HCT116 (cell line): ENCODE measurements at regions not wholly inside any gene's neighbourhood (a gene's known extent, or its start where the extent isn't known, plus 50 kb on each side); places are given as distances from the start of the nearest gene placed in this dataset.

ENCODE experiments used
- ATAC-seq: fragments of 200-7000 bp; cut with Tn5 transposase; 2 replicates; pipeline ENCODE4 v1.9.1; 2020; ENCODE audit warnings: mild to moderate bottlenecking, moderate library complexity
- BruUV-seq: library from RNA; stranded (reverse); fragments of 400-500 nt; replicated peaks from 2 replicates; lab custom pipeline; 2021; lab: Mats Ljungman, UMichigan
- CTCF ChIA-PET: fragments of 300-600 bp; sonication (Branson Sonifier 250); formaldehyde crosslinking; loops from one replicate; lab custom pipeline; 2021; ENCODE audit warnings: antibody characterized with exemption; lab: Charles Lee
- POLR2A ChIA-PET: fragments of 300-600, 350-600 bp; sonication (Branson Sonifier 250); formaldehyde crosslinking; loops from one replicate; lab custom pipeline; 2021; ENCODE audit warnings: antibody characterized with exemption; lab: Charles Lee
- RAD21 ChIA-PET, 2 experiments: fragments of 300-600 bp; sonication (Branson Sonifier 250); formaldehyde crosslinking; loops; one replicate each; lab custom pipeline; 2023; ENCODE audit warnings: low total read pairs in 2 of 2; ENCODE audit not compliant: uncharacterized antibody in 2 of 2, unreplicated experiment in 2 of 2, low non-redundant PET in 1 of 2; lab: Charles Lee
- DNase-seq: peaks from one replicate; pipeline ENCODE4 v3.0.0-alpha.2; 2010; ENCODE audit warnings: low read depth, low spot score
- H2AFZ ChIP-seq: fragments of 200-600 bp; shearing (Covaris generic), sonication (generic); 2 replicates; pipeline ENCODE4 v1.6.1; 2017; ENCODE audit warnings: low read depth, mixed run types, mixed read lengths, antibody characterized with exemption, low read length; ENCODE audit not compliant: poor library complexity, severe bottlenecking
- H3K27ac ChIP-seq: 2 replicates; pipeline ENCODE4 v1.5.1; 2012; ENCODE audit warnings: low read depth, low read length
- H3K27me3 ChIP-seq: fragments of 200-600 bp; sonication (generic); 2 replicates; pipeline ENCODE4 v1.6.1; 2016; ENCODE audit warnings: mixed run types, low read length, mixed read lengths; ENCODE audit not compliant: insufficient read depth
- H3K36me3 ChIP-seq, 2 experiments: fragments of 200-500 bp in 1 of 2; fragments of 200-600 bp in 1 of 2; sonication (Bioruptor generic) in 1 of 2; sonication (generic) in 1 of 2; 2 replicates each; pipeline versions ENCODE4 v1.5.1 to v1.6.1; 2014 to 2016; ENCODE audit warnings: low read length in 2 of 2, inconsistent platforms in 1 of 2, mixed read lengths in 1 of 2, mixed run types in 1 of 2; ENCODE audit not compliant: insufficient read depth in 2 of 2, control insufficient read depth in 1 of 2
- H3K4me1 ChIP-seq, 2 experiments: fragments of 200-600 bp in 1 of 2; sonication (generic) in 1 of 2; 2 replicates each; pipeline versions ENCODE4 v1.5.1 to v1.6.1; 2012 to 2017; ENCODE audit warnings: low read length in 2 of 2, inconsistent platforms in 1 of 2, mild to moderate bottlenecking in 1 of 2, mixed read lengths in 1 of 2, mixed run types in 1 of 2, moderate library complexity in 1 of 2; ENCODE audit not compliant: insufficient read depth in 2 of 2, control insufficient read depth in 1 of 2
- H3K4me2 ChIP-seq: fragments of 200-600 bp; sonication (generic); 2 replicates; pipeline ENCODE4 v1.6.1; 2017; ENCODE audit warnings: mixed run types, low read length, mixed read lengths
- H3K4me3 ChIP-seq, 2 experiments: fragments of 200-600 bp in 1 of 2; sonication (generic) in 1 of 2; replicated peaks in 1 of 2; 2 replicates each; pipeline ENCODE4 v1.5.1; 2011 to 2016; ENCODE audit warnings: low read length in 2 of 2, control low read depth in 1 of 2, low read depth in 1 of 2, mild to moderate bottlenecking in 1 of 2, mixed read lengths in 1 of 2, mixed run types in 1 of 2
- H3K79me2 ChIP-seq: fragments of 200-600 bp; sonication (generic); 2 replicates; pipeline ENCODE4 v1.6.1; 2017; ENCODE audit warnings: mild to moderate bottlenecking, mixed run types, low read length, moderate library complexity, mixed read lengths; ENCODE audit not compliant: insufficient read depth
- H3K9ac ChIP-seq: fragments of 200-600 bp; sonication (generic); 2 replicates; pipeline ENCODE4 v1.6.1; 2016; ENCODE audit warnings: low read length, mixed read lengths
- H3K9me2 ChIP-seq: fragments of 200-600 bp; sonication (generic), shearing (Covaris generic); 2 replicates; pipeline ENCODE4 v1.6.1; 2017; ENCODE audit warnings: mixed run types, mild to moderate bottlenecking, moderate library complexity; ENCODE audit not compliant: insufficient read depth
- H3K9me3 ChIP-seq, 2 experiments: fragments of 200-500 bp in 1 of 2; fragments of 200-600 bp in 1 of 2; sonication (Bioruptor generic) in 1 of 2; sonication (generic) in 1 of 2; 2 replicates each; pipeline ENCODE4 v1.6.1; 2014 to 2017; ENCODE audit warnings: low read length in 2 of 2, mixed read lengths in 2 of 2, inconsistent platforms in 1 of 2, low read depth in 1 of 2, mild to moderate bottlenecking in 1 of 2, mixed run types in 1 of 2, moderate library complexity in 1 of 2; ENCODE audit not compliant: control insufficient read depth in 1 of 2, insufficient read depth in 1 of 2
- H4K20me1 ChIP-seq: fragments of 200-600 bp; sonication (generic), shearing (Covaris generic); 2 replicates; pipeline ENCODE4 v1.6.1; 2017; ENCODE audit warnings: mixed run types, mild to moderate bottlenecking, moderate library complexity; ENCODE audit not compliant: insufficient read depth
- ATF3 ChIP-seq: IDR thresholded peaks from 2 replicates; pipeline ENCODE4 v1.6.1; 2012
- CBX3 ChIP-seq: IDR thresholded peaks from 2 replicates; pipeline ENCODE4 v1.6.1; 2012; ENCODE audit warnings: low read depth
- EGR1 ChIP-seq: IDR thresholded peaks from 2 replicates; pipeline ENCODE4 v1.6.1; 2012; ENCODE audit warnings: low read depth
- EZH2 ChIP-seq: fragments of 200-600 bp; sonication (generic); IDR thresholded peaks from 2 replicates; pipeline ENCODE4 v1.6.1; 2017; ENCODE audit warnings: antibody characterized with exemption, mixed run types
- JUND ChIP-seq: IDR thresholded peaks from 2 replicates; pipeline ENCODE4 v1.6.1; 2012
- POLR2AphosphoS5 ChIP-seq: IDR thresholded peaks from 2 replicates; pipeline ENCODE4 v1.6.1; 2011; ENCODE audit warnings: mild to moderate bottlenecking, low read depth, low read length, moderate library complexity
- RAD21 ChIP-seq: IDR thresholded peaks from 2 replicates; pipeline ENCODE4 v1.6.1; 2012; ENCODE audit warnings: low read depth, mild to moderate bottlenecking
- REST ChIP-seq: IDR thresholded peaks from 2 replicates; pipeline ENCODE4 v1.6.1; 2012; ENCODE audit warnings: low read depth
- TCF7L2 ChIP-seq: IDR thresholded peaks from 2 replicates; pipeline ENCODE4 v1.7.0; 2011; ENCODE audit warnings: borderline replicate concordance, inconsistent platforms; ENCODE audit not compliant: insufficient read depth, insufficient read length; ENCODE audit errors: extremely low read depth
- ZBTB33 ChIP-seq: IDR thresholded peaks from 2 replicates; pipeline ENCODE4 v1.6.1; 2011; ENCODE audit warnings: mild to moderate bottlenecking, low read length, moderate library complexity; ENCODE audit not compliant: insufficient replicate concordance; ENCODE audit errors: extremely low read depth
- ZFX ChIP-seq: fragments of 450-650 bp; IDR thresholded peaks from 2 replicates; pipeline ENCODE4 v1.6.1; 2017
- intact Hi-C: fragments of 100-400 bp; cut with micrococcal nuclease; formaldehyde crosslinking; loops from 2 replicates; pipeline ENCODE4 v1.10.0; 2022

GRCh38 chrX:15129412-15129811 lies 140.5 kb downstream of the ASB9 start:
- DNase-seq (no peak), ATAC-seq (no peak)
- H3K9me2 ChIP-seq: no peaks in the 10 kb centered on the region
- CTCF ChIA-PET: no interaction called here
- no peaks in the 10 kb centered on the region for H3K4me1 ChIP-seq
- BruUV-seq: no TSS peak
- no peak overlapping the region for H3K27ac ChIP-seq
- no peak overlapping the region for H3K4me2 ChIP-seq
- no peaks in the 10 kb centered on the region for H3K27me3 ChIP-seq
- no peak overlapping the region for H3K4me3 ChIP-seq
- H3K36me3 ChIP-seq: no peaks in the 10 kb centered on the region
- intact Hi-C loops: no loop called here
- TF ChIP-seq TCF7L2 (no peak), EGR1 (no peak), RAD21 (no peak), ZFX (no peak)
- TF ChIP-seq, all 23 proteins: peak for 0
- POLR2A ChIA-PET: no interaction called here
- RAD21 ChIA-PET: no interaction called here
- Histone ChIP-seq H4K20me1 (no peaks in the 10 kb centered on the region), H3K9me3 (no peaks in the 10 kb centered on the region), H3K9ac (no peak overlapping the region), H3K79me2 (no peaks in the 10 kb centered on the region), H2AFZ (no peak overlapping the region)

- Histone ChIP-seq H2AFZ (no peak overlapping the region), H3K4me3 (no peak overlapping the region), H3K27me3 (no peaks in the 10 kb centered on the region), H3K9me3 (no peaks in the 10 kb centered on the region), H3K4me2 (no peak overlapping the region), H3K9me2 (no peaks in the 10 kb centered on the region), H4K20me1 (no peaks in the 10 kb centered on the region), H3K79me2 (no peaks in the 10 kb centered on the region), H3K9ac (no peak overlapping the region), H3K4me1 (no peaks in the 10 kb centered on the region), H3K27ac (no peak overlapping the region)
- no peak for ATAC-seq
- ChIA-PET RAD21 (no interaction called here), POLR2A (no interaction called here), CTCF (no interaction called here)
- BruUV-seq: no TSS peak
- intact Hi-C loops: no loop called here
- TF ChIP-seq JUND: no peak
- no peak for TF ChIP-seq REST
- TF ChIP-seq POLR2AphosphoS5: no peak
- TF ChIP-seq CBX3: no peak
- no peak for TF ChIP-seq EZH2
- TF ChIP-seq ZBTB33: no peak
- TF ChIP-seq ATF3: no peak
- TF ChIP-seq, all 23 proteins: peak for 0
- H3K36me3 ChIP-seq: no peaks in the 10 kb centered on the region
- no peak for DNase-seq
Measured at GRCh38 chrX:15128861-15129260, 141.0 kb downstream of the ASB9 start.
